Endothelial cell of umbilical vein (primary cell): ENCODE measurements at regions not wholly inside any gene's neighbourhood (a gene's known extent, or its start where the extent isn't known, plus 50 kb on each side); places are given as distances from the start of the nearest gene placed in this dataset.
"Not testable (repeated sequence)": the region's sequence is repeated elsewhere in the genome, so short reads cannot be mapped to it uniquely, and the experiment has no call there.

Experiments used
- BruUV-seq: library from RNA; stranded (reverse); fragments of 400-500 nt; replicated peaks from 2 replicates; lab custom pipeline; 2021; lab: Mats Ljungman, UMichigan
- CTCF ChIA-PET: fragments of 300-600, 350-600 bp; sonication (Branson Sonifier 250); formaldehyde crosslinking; loops from one replicate; lab custom pipeline; 2021; ENCODE audit warnings: antibody characterized with exemption, inconsistent platforms; lab: Charles Lee
- POLR2A ChIA-PET: fragments of 300-600, 350-600 bp; sonication (Branson Sonifier 250); formaldehyde crosslinking; loops from one replicate; lab custom pipeline; 2021; ENCODE audit warnings: antibody characterized with exemption, inconsistent platforms; lab: Charles Lee
- DNase-seq: peaks from one replicate; pipeline ENCODE4 v3.0.0-alpha.2; 2011; ENCODE audit warnings: low read depth, low spot score
- FAIRE-seq: peaks from 2 replicates; lab custom pipeline; 2011; peaks lifted over from hg19 to GRCh38; lab: Jason Lieb, UNC
- H2AFZ ChIP-seq: 2 replicates; pipeline ENCODE4 v1.6.0; 2012; ENCODE audit warnings: low read depth, low read length, control low read depth, inconsistent platforms
- H3K27ac ChIP-seq: 2 replicates; pipeline ENCODE4 v1.5.1; 2011; ENCODE audit warnings: low read depth, mild to moderate bottlenecking, control low read depth, low read length, moderate library complexity; ENCODE audit not compliant: insufficient read depth
- H3K27me3 ChIP-seq, 2 experiments: 2 replicates each; pipeline versions ENCODE4 v1.6.0 to v1.6.1; 2011; ENCODE audit warnings: low read length in 2 of 2, mixed read lengths in 1 of 2; ENCODE audit not compliant: control insufficient read depth in 2 of 2, insufficient read depth in 2 of 2
- H3K36me3 ChIP-seq, 2 experiments: 2 replicates in 1 of 2; 3 replicates in 1 of 2; pipeline ENCODE4 v1.5.1; 2011; ENCODE audit warnings: low read length in 2 of 2, mild to moderate bottlenecking in 1 of 2, moderate library complexity in 1 of 2; ENCODE audit not compliant: control insufficient read depth in 2 of 2, insufficient read depth in 2 of 2; ENCODE audit errors: extremely low read depth in 1 of 2
- H3K4me1 ChIP-seq: 3 replicates; pipeline ENCODE4 v1.5.1; 2011; ENCODE audit warnings: mild to moderate bottlenecking, low read length; ENCODE audit not compliant: control insufficient read depth, insufficient read depth; ENCODE audit errors: extremely low read depth
- H3K4me2 ChIP-seq: 2 replicates; pipeline ENCODE4 v1.6.1; 2011; ENCODE audit warnings: low read length, control low read depth, mixed read lengths; ENCODE audit not compliant: insufficient read depth
- H3K4me3 ChIP-seq, 3 experiments: fragments of 200-600 bp in 1 of 3; sonication (generic), shearing (Covaris generic) in 1 of 3; replicated peaks in 1 of 3; 2 replicates each; pipeline ENCODE4 v1.5.1; 2011 to 2016; ENCODE audit warnings: control low read depth in 3 of 3, low read length in 3 of 3, mild to moderate bottlenecking in 2 of 3, inconsistent platforms in 1 of 3, low read depth in 1 of 3, moderate library complexity in 1 of 3; ENCODE audit not compliant: insufficient read depth in 1 of 3
- H3K79me2 ChIP-seq: 2 replicates; pipeline ENCODE4 v1.6.0; 2012; ENCODE audit warnings: low read length, inconsistent platforms; ENCODE audit not compliant: control insufficient read depth, insufficient read depth
- H3K9ac ChIP-seq: replicated peaks from 2 replicates; pipeline ENCODE3; 2011; ENCODE audit warnings: low read length, control low read depth; ENCODE audit not compliant: insufficient read depth; ENCODE audit errors: extremely low read depth
- H3K9me1 ChIP-seq: replicated peaks from 3 replicates; pipeline ENCODE4 v1.6.0; 2011; ENCODE audit warnings: mild to moderate bottlenecking, low read length; ENCODE audit not compliant: control insufficient read depth, insufficient read depth; ENCODE audit errors: extremely low read depth
- H3K9me3 ChIP-seq: replicated peaks from 2 replicates; pipeline ENCODE4 v1.5.1; 2012; ENCODE audit warnings: low read length, inconsistent platforms; ENCODE audit not compliant: control insufficient read depth, insufficient read depth
- H4K20me1 ChIP-seq: replicated peaks from 2 replicates; pipeline ENCODE3; 2011; ENCODE audit warnings: mild to moderate bottlenecking, low read length; ENCODE audit not compliant: control insufficient read depth, insufficient read depth; ENCODE audit errors: extremely low read depth
- CTCF ChIP-seq, 2 donors: IDR thresholded peaks; 1 replicate in 1 of 2; 2 replicates in 1 of 2; pipeline ENCODE4 v1.5.1; 2011; ENCODE audit warnings: low read length in 2 of 2, mild to moderate bottlenecking in 2 of 2, moderate library complexity in 2 of 2, control low read depth in 1 of 2, inconsistent platforms in 1 of 2, low read depth in 1 of 2; ENCODE audit not compliant: insufficient read depth in 1 of 2; ENCODE audit errors: extremely low read depth in 1 of 2
- FOS ChIP-seq: IDR thresholded peaks from 2 replicates; pipeline ENCODE4 v1.6.1; 2011; ENCODE audit warnings: mild to moderate bottlenecking, low read length, moderate library complexity, borderline replicate concordance; ENCODE audit not compliant: insufficient read depth
- MYC ChIP-seq: IDR thresholded peaks from one replicate; pipeline ENCODE4 v1.6.1; 2011; ENCODE audit warnings: mild to moderate bottlenecking, low read depth, low read length
- POLR2A ChIP-seq: IDR thresholded peaks from 2 replicates; pipeline ENCODE4 v1.6.1; 2012; ENCODE audit warnings: low read depth, mild to moderate bottlenecking, control low read depth, low read length
- dilution Hi-C: fragments of 300-500 bp; cut with MboI; formaldehyde crosslinking; loops from one replicate; pipeline ENCODE4 v1.15.0; 2019; ENCODE audit warnings: low sequenced_read_pairs; ENCODE audit not compliant: extremely low pct_ligation_motif_present
- intact Hi-C: fragments of 100-400 bp; cut with micrococcal nuclease; formaldehyde crosslinking; loops from one replicate; pipeline ENCODE4 v1.10.0; 2022

GRCh38 chrY:7358103-7358752, 446.7 kb upstream of the AMELY start:
- H3K9ac ChIP-seq = no peak overlapping the region
- no peaks in the 10 kb centered on the region for H4K20me1 ChIP-seq
- no peak overlapping the region for H3K4me2 ChIP-seq
- DNase-seq (no peak), FAIRE-seq (no peak)
- ChIA-PET CTCF (no interaction called here), POLR2A (no interaction called here)
- no peaks in the 10 kb centered on the region for H3K9me1 ChIP-seq
- no peak overlapping the region for H2AFZ ChIP-seq
- no peak overlapping the region for H3K27ac ChIP-seq
- no peaks in the 10 kb centered on the region for H3K9me3 ChIP-seq
- no peak overlapping the region for H3K4me3 ChIP-seq
- BruUV-seq = no TSS peak
- no peak for TF ChIP-seq FOS
- no peak for TF ChIP-seq CTCF (IDR thresholded peaks at IDR 0.05; ENCODE audit: extremely low read depth in 1 of 2, insufficient read depth in 1 of 2, low read depth in 1 of 2, low read length in 2 of 2)
- TF ChIP-seq MYC = no peak
- no peak for TF ChIP-seq POLR2A
- no peaks in the 10 kb centered on the region for H3K4me1 ChIP-seq
- H3K79me2 ChIP-seq = peaks cover 1% of the 10 kb centered on the region
- intact Hi-C loops = no loop called here
- H3K27me3 ChIP-seq = no peaks in the 10 kb centered on the region
- peaks cover 4 to 8% of the 10 kb centered on the region in 2 experiments for H3K36me3 ChIP-seq
- dilution Hi-C loops = no loop called here

GRCh38 chrY:7355891-7356290, 444.3 kb upstream of the AMELY start:
- H3K36me3 ChIP-seq, intact Hi-C loops, H3K9me3 ChIP-seq, H3K4me2 ChIP-seq, H2AFZ ChIP-seq, H3K4me1 ChIP-seq, H3K27me3 ChIP-seq, H4K20me1 ChIP-seq, DNase-seq, BruUV-seq, H3K27ac ChIP-seq, CTCF ChIA-PET, H3K9me1 ChIP-seq, H3K79me2 ChIP-seq, POLR2A ChIA-PET, H3K9ac ChIP-seq, H3K4me3 ChIP-seq, FAIRE-seq, dilution Hi-C loops: not testable (repeated sequence)
